DND-41 (cell line): ENCODE measurements at regions not wholly inside any gene's neighbourhood (a gene's known extent, or its start where the extent isn't known, plus 50 kb on each side); places are given as distances from the start of the nearest gene placed in this dataset.

Experiments
- EZH2 ChIP-seq: IDR thresholded peaks from 3 replicates; pipeline ENCODE4 v1.6.1; 2012; ENCODE audit warnings: borderline replicate concordance, low read depth, mild to moderate bottlenecking, moderate library complexity, low read length, inconsistent platforms; ENCODE audit not compliant: severe bottlenecking
- TF ChIP-seq, protein P1 (sequence below): IDR thresholded peaks from 2 replicates; pipeline ENCODE4 v1.5.1; 2012; ENCODE audit warnings: borderline replicate concordance, low read length, moderate library complexity, mild to moderate bottlenecking; ENCODE audit not compliant: poor library complexity, severe bottlenecking; ENCODE audit errors: extremely low read depth

DNA sequence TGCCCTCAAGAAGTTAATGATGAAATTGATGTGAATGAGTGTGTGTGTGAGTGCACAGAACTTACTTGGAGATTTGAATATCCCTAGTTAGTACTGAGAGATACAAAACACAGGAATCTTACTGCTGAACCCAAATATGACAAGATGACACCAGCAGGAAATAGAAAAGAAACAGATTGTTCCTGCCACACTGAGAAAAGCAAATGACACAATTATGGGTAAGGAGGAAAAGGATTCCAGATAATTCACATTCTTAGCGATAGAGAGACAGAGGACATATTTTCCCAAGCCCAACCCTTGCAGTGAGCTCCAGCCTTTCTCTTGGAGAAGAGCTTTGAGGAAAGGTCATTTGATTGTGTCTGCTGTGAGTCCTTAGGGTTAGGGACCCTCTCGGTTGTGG lies 105.7 kb upstream of the SMIM21 start:
- TF ChIP-seq, protein P1, sequence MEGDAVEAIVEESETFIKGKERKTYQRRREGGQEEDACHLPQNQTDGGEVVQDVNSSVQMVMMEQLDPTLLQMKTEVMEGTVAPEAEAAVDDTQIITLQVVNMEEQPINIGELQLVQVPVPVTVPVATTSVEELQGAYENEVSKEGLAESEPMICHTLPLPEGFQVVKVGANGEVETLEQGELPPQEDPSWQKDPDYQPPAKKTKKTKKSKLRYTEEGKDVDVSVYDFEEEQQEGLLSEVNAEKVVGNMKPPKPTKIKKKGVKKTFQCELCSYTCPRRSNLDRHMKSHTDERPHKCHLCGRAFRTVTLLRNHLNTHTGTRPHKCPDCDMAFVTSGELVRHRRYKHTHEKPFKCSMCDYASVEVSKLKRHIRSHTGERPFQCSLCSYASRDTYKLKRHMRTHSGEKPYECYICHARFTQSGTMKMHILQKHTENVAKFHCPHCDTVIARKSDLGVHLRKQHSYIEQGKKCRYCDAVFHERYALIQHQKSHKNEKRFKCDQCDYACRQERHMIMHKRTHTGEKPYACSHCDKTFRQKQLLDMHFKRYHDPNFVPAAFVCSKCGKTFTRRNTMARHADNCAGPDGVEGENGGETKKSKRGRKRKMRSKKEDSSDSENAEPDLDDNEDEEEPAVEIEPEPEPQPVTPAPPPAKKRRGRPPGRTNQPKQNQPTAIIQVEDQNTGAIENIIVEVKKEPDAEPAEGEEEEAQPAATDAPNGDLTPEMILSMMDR, result no peak
- no peak for TF ChIP-seq EZH2
